MG63 (cell line): ENCODE measurements at regions not wholly inside any gene's neighbourhood (a gene's known extent, or its start where the extent isn't known, plus 50 kb on each side); places are given as distances from the start of the nearest gene placed in this dataset.

Experiments
- DNase-seq: peaks from one replicate; pipeline ENCODE4 v3.0.0-alpha.2; 2020
- H3K27me3 ChIP-seq: fragments of 250-450 bp; sonication (Bioruptor Pico); 2 replicates; pipeline ENCODE4 v1.5.1; 2020; ENCODE audit warnings: mild to moderate bottlenecking, moderate library complexity
- H3K36me3 ChIP-seq: fragments of 250-450 bp; sonication (Bioruptor Pico); 2 replicates; pipeline ENCODE4 v1.5.1; 2020; ENCODE audit warnings: mild to moderate bottlenecking, moderate library complexity
- H3K4me3 ChIP-seq: fragments of 250-450 bp; sonication (Bioruptor Pico); 2 replicates; pipeline ENCODE4 v1.5.1; 2020; ENCODE audit warnings: mild to moderate bottlenecking, moderate library complexity
- H3K9me3 ChIP-seq: fragments of 250-450 bp; sonication (Bioruptor Pico); 2 replicates; pipeline ENCODE4 v1.5.1; 2020; ENCODE audit warnings: mild to moderate bottlenecking, moderate library complexity

DNA sequence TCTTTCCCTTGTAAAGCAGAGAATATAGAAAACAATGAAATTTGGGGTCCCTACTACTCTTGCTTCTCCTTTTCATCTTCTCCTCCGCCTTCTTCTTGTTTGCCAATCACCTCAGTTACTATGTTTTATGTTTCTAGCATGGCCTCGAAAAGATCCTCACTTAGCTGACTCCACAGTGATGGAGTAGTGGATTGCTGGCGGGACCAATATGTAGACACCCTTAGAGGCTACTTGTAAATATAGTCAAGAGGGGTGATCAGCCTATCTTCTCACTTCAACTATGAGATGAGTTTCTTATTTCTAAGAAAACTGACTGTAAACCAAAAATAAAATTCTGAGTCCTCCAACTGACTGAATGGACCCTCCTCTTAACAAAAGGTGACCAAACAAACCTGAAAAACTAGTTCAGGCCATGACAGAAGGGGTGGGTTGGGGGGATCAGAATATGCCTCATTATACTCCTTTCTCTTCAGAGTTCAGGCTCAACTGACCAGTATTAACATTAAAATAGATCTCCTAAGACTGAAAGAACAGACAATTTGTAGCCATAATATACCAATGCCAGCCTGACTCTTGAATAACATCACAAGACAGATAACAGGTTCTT is 829.0 kb downstream of the TLE4 start:
- Histone ChIP-seq H3K4me3 (no peak overlapping the region), H3K36me3 (no peaks in the 10 kb centered on the region), H3K9me3 (no peaks in the 10 kb centered on the region), H3K27me3 (no peaks in the 10 kb centered on the region)
- DNase-seq = no peak

DNA sequence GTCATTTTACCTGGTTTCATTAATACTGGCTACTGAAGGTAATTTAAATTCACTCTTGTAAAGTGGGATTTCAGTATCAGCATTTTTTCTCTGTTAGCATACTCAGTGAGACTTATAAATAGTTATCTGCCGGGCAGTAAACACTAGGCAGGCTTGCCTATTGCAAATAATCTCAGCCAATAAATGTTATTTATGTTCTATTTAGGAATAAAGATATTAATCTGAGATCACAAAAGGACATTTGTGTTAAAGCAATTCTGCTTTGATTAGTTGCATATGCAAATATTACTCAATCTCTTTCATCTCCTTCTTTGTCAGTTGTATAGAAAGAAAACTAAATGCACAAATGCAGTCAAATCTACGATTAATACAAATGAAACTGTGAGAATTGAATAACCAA is 827.8 kb downstream of the TLE4 start:
- Histone ChIP-seq H3K9me3 (no peaks in the 10 kb centered on the region), H3K4me3 (no peak overlapping the region), H3K27me3 (no peaks in the 10 kb centered on the region), H3K36me3 (no peaks in the 10 kb centered on the region)
- DNase-seq = no peak

DNA sequence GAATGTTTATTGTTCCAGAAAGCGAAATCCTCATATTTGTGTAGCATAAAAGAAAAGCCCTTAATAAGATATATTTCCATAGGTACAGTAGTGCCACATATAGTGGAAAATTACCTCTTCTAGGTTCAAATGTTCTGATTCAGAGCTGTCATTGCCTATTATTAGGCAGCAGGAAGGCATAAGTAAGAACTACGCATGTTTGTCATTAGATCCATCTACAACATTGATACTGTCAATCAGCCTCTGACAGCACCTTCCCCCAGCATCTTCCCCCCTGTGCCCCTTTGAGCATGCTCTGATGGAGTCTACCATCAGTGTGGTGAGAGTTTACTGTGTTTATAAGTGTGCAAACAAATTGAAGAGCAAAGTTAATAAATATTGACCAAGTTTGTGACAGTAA is 816.1 kb downstream of the TLE4 start:
- H3K4me3 ChIP-seq = no peak overlapping the region
- H3K9me3 ChIP-seq = no peaks in the 10 kb centered on the region
- H3K27me3 ChIP-seq = no peaks in the 10 kb centered on the region
- no peak for DNase-seq
- H3K36me3 ChIP-seq = no peaks in the 10 kb centered on the region

DNA sequence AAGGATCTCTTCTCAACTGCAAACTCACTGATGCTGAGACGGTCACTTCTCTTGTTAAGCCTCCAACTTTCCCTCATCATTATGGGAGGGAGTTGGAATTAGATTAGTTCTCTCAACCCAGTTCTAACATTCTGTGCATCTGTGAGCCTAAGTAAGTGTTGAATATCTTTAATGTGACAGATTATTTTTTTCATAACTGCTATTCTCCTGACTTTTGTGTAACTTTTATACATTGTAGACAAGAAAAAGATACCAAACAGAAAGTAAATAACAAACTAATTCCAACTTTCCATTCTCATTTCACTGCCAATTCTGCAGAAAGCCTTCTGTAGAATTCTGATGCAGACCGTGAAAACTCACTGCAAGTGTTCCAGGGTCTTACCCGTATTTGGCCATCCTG is 813.5 kb downstream of the TLE4 start:
- H3K27me3 ChIP-seq = no peaks in the 10 kb centered on the region
- H3K9me3 ChIP-seq = no peaks in the 10 kb centered on the region
- H3K4me3 ChIP-seq = no peak overlapping the region
- DNase-seq = no peak
- no peaks in the 10 kb centered on the region for H3K36me3 ChIP-seq

DNA sequence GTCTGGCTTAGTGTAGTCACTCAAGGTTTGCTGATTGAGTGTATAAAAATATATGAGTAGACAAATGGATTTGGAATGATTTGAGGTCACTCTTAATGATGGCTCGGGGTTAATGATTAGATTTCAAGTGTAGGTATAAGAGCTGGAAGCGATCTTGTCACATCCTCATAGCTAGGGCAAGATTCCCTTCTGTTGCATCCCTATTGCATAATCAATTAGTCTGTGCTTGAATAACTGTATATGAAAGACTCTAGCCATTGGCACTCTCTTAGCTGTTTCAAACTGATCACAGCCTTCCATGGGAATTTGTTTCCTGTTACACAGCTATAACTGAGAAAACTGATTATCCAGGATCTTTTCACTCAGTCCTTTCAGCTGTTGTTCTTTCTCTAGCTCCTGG is 811.6 kb downstream of the TLE4 start:
- Histone ChIP-seq H3K9me3 (no peaks in the 10 kb centered on the region), H3K4me3 (no peak overlapping the region), H3K36me3 (no peaks in the 10 kb centered on the region), H3K27me3 (no peaks in the 10 kb centered on the region)
- no peak for DNase-seq

DNA sequence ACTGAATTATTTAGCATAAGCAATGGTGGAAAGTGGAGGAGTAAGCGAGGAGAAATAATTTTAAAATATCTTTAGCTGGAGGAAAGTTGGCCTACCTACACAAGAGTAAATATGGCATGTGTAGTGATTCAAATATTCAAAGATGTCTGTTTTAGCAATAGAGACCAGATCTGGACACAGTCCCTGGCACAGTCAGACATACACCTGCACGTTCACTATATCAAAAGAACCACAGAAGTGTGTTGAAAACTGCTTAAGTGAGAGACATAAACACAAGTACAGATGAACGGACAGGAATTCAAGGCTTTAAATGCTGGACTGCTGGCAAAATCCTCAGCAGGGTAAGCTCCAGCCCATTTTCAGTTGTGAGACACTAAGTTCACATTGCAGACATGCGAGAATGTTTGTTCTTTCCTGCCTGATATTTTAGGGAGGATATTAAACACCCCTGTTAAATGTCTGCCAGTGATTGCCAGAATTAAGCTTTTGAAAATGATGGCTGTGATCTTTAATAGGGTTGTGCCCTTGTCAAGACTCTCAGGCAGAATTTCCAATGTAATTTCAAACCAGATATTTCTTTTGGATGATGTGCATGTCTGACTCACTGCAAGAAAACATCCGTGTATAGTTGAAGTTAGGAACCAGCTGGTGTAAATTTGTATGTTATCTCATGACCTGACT is 810.6 kb downstream of the TLE4 start:
- DNase-seq = no peak
- Histone ChIP-seq H3K27me3 (no peaks in the 10 kb centered on the region), H3K36me3 (no peaks in the 10 kb centered on the region), H3K4me3 (no peak overlapping the region), H3K9me3 (no peaks in the 10 kb centered on the region)

DNA sequence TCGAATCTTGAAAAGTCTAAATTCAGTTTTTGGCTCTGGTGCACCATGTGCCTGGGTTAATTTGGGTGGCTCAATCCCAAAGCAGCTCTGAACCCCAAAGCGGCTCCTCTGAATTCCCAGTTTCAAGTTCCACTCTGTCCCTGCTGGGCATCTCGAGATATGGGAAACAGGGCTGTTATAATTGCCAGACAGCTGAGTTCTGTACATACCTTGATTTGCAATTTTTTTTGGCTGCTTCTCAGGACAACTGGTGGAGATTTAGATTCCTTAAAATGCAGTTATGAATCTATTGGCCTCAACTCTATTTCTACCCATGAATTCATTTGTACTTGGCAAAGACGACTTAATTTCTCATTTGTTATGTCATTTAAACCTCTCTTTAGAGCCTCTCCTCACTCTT is 808.5 kb downstream of the TLE4 start:
- Histone ChIP-seq H3K36me3 (no peaks in the 10 kb centered on the region), H3K27me3 (no peaks in the 10 kb centered on the region), H3K9me3 (no peaks in the 10 kb centered on the region), H3K4me3 (no peak overlapping the region)
- DNase-seq = no peak

DNA sequence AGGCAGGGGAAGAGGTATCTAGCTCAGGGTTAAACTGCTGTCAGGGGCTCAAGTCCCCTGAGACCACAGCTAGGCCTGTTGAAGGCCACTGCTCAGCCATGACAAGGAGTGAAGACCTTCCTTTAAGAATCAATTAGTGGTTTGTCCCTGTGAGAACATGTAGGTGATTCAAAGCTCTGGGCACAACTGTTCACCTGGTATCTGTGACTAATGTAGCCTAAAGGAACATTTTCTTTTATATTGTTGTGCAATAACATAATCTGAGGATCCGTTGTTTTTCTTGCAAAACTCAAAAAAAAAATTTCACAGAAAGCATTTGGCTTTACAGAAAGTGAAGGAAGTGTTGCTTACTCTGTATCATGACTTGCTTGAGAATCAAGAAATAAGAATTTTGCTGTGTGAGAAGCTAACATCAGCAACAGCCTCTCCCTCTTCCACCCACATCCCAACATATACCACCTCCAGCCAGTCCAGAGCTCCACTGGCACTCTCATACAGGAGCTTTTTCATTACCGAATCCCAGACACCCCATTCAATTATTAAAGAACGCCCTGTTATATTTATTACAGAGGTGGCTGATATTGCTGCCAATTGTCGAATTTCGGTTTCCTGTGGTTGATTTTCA is 807.0 kb downstream of the TLE4 start:
- H3K27me3 ChIP-seq = no peaks in the 10 kb centered on the region
- no peak overlapping the region for H3K4me3 ChIP-seq
- no peaks in the 10 kb centered on the region for H3K9me3 ChIP-seq
- H3K36me3 ChIP-seq = no peaks in the 10 kb centered on the region
- no peak for DNase-seq

DNA sequence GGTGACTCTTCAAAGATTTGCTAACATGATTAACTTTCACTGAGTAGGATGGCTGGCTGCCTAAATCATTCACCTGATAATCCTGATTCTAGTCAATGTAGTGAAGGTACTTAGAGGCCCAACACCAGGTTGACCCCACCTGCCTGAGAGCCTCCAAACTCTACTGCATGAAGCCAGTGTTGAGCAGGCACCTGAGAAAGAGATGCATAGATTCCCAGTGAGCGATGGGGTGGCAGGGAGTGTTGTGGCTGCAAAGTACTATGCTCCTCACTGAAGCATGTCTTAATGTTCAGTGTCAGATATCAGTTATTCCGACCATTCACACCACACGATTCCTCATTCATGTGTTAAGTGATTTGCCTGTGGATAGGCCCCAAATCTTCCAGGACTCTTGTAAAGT is 804.4 kb downstream of the TLE4 start:
- no peak overlapping the region for H3K4me3 ChIP-seq
- H3K27me3 ChIP-seq = no peaks in the 10 kb centered on the region
- H3K9me3 ChIP-seq = no peaks in the 10 kb centered on the region
- no peak for DNase-seq
- H3K36me3 ChIP-seq = no peaks in the 10 kb centered on the region

DNA sequence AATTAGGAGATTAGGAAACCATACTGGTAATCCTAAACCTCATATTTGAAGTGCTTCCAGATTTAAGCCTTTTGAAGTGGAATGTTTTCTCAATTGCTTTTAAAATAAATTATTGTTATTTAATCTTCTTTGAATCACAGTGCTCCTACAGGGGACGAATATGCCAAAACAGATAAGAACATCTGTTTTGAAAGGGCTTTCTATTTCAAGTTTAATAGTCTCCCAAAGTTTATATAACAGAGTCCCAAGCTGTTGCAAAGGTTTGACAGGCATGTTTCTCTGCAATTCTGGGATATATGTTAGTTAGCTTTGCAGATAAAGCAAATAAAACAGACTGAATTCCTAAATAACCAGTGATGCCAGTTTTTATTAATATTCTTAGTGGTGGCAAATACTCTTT is 803.7 kb downstream of the TLE4 start:
- H3K27me3 ChIP-seq = no peaks in the 10 kb centered on the region
- no peak for DNase-seq
- H3K9me3 ChIP-seq = no peaks in the 10 kb centered on the region
- no peak overlapping the region for H3K4me3 ChIP-seq
- no peaks in the 10 kb centered on the region for H3K36me3 ChIP-seq

DNA sequence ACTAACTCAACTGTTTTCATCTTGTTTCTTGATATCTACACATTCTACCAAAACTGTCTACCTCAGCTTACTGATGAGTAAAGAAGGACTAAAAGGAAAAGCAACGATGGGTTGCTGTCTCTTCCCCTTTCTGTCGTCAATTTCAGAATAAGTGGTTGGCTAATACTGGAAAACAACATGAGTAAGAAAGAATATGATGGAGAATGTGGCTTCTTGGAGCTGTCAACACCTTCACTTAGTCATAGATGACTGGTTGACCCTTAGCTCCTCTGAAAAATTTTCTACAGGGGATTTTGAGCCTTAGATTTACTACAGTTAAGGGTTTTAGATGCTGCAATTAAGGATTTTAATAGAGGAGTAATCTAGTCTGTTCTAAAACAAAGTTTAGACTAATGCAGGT is 797.9 kb downstream of the TLE4 start:
- no peaks in the 10 kb centered on the region for H3K27me3 ChIP-seq
- H3K4me3 ChIP-seq = no peak overlapping the region
- DNase-seq = no peak
- no peaks in the 10 kb centered on the region for H3K36me3 ChIP-seq
- H3K9me3 ChIP-seq = no peaks in the 10 kb centered on the region

DNA sequence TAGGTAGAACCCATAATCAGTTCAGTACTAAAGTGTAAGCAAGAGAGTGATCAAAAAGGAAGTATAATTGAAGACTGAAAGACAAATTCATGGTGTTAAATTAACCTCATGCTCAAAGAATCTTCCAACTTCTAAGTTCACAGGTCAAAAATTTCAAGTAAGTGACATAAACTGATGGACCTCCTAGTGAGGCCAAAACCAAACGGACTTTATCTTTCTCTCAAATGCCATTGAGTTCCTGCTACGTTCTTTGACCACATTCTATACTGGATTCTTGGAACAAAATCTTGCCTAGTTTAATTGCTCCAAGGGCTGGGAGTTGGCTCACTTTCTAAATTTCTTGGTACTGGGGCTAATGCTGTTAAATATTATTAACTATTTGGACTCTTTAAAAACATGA is 794.9 kb downstream of the TLE4 start:
- Histone ChIP-seq H3K9me3 (no peaks in the 10 kb centered on the region), H3K36me3 (no peaks in the 10 kb centered on the region), H3K4me3 (no peak overlapping the region), H3K27me3 (no peaks in the 10 kb centered on the region)
- no peak for DNase-seq

DNA sequence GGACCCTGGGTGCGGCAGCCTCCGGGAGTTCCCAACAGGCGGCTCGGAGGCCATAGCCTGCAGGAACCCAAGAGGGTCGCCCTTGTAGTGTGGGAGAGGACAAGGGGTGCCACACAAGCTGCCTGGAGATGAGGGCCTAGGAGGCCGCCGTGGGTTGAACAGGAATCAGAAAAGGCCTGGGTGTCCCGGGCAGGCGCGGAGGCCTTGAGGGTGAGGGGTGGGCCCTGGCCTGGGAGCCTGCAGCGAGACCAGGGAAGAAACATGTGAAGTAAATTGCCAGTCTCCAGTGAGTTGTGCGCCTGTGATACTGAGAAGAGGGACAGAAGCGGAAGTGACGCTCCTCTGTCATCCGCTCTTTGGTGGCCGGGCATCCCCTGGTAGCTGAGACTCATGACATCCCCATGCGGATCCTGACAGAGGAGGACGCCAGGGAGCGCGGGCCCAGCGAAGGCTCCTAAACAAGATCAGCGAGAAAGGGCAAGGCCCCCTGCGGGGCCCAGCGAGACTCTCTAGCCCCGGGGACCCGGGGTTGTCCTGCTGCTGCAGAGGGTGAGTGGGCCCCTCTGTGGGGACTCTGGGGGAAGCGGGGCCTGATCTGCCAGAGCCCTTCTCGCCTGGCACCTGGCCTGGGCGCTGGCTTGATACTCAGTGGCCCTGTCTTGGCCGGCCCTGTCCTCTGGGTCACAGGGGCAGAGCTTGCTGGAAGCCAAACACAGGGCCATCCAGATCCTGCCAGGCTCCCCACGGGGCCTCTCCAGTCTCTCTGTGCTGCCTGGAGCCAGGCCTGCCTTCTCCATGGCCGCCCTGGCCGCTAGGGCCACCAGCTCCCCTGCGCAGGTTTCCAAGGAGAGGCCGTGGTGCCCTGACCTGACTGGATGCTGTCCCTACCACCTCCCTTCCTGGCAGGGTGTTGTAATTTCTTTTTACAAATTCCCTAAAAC is 788.4 kb downstream of the TLE4 start:
- no peak for DNase-seq
- no peaks in the 10 kb centered on the region for H3K27me3 ChIP-seq
- no peak overlapping the region for H3K4me3 ChIP-seq
- no peaks in the 10 kb centered on the region for H3K9me3 ChIP-seq
- no peaks in the 10 kb centered on the region for H3K36me3 ChIP-seq

DNA sequence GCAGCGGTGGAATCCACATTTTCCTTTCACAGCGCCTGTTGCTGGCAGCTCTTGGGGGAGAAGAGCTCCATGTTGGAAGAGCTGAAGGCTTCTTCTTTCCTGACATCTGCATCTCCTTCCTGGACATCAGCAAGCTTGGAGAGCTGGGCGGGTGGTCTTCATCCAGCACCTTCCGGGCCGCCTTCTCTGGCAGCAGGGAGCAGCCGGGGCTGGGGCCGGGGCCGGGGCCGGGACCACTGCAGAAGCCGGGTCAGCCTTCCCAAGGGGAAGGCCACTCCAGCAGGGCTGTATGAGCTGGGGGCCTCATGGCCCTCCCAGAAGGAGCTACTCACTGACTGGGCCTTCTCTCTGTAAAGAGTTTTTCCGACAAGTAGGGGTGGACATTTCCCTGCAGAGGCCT is 787.5 kb downstream of the TLE4 start:
- H3K36me3 ChIP-seq = no peaks in the 10 kb centered on the region
- no peaks in the 10 kb centered on the region for H3K27me3 ChIP-seq
- H3K4me3 ChIP-seq = no peak overlapping the region
- no peaks in the 10 kb centered on the region for H3K9me3 ChIP-seq
- no peak for DNase-seq

DNA sequence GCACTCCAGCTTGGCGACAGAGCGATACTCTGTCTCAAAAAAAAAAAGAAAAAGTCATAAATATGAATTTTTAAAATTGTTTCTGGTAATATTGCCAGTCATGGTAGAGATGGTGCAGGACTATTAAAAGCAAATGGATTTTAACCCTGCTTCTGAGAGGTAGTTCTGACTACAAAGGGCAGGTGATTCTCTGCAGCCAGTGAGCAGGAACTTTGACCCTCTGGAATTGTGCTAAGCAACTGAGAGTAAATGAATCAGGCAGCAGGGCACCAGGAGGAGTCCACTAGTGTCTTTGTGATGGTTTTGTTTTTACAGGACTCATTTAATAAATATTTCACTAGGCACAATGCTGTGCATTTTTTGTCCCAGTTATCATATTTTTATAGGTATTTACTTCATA is 781.2 kb downstream of the TLE4 start:
- Histone ChIP-seq H3K9me3 (no peaks in the 10 kb centered on the region), H3K4me3 (no peak overlapping the region), H3K27me3 (no peaks in the 10 kb centered on the region), H3K36me3 (no peaks in the 10 kb centered on the region)
- DNase-seq = no peak

DNA sequence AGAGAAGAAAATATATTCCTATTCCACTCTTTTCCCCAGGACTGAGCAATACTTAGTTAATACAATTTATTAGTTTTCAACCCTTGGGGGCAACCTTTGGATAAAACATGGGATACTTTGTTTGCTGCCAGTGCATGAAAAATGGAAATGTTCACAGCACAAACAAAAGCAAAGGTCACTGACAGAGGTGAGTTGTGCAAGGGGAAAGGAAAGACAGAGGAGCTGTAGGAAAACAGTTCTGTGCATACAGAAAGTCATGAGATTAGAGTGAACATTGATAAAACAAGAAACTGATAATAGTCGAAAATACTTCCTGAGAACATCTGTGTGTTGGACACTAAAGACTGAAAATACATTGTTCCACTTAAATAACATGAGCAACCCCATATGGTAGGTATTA is 779.8 kb downstream of the TLE4 start:
- Histone ChIP-seq H3K36me3 (no peaks in the 10 kb centered on the region), H3K9me3 (no peaks in the 10 kb centered on the region), H3K4me3 (no peak overlapping the region), H3K27me3 (no peaks in the 10 kb centered on the region)
- no peak for DNase-seq

DNA sequence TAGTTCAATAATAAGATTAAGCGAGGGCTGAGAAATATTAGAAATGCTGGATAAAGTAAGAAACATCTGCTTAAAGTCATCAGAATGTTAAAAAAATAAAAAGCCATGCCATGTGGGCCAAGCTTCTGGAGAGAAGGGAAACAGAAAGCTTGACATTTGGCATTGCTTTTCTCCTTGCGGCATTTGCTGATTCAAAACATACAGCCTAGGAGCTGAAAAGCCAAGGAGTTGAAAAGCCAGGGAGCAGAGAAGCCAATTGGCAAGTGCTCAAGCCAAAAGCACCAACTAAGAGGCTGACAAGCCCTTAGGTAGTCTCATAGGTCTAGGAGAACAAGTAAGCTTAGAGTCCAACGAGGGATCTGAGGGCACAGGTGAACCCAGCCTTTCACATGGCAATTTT is 754.3 kb downstream of the TLE4 start:
- H3K36me3 ChIP-seq = no peaks in the 10 kb centered on the region
- no peaks in the 10 kb centered on the region for H3K27me3 ChIP-seq
- peak; percentile 36 for DNase-seq
- no peaks in the 10 kb centered on the region for H3K9me3 ChIP-seq
- no peak overlapping the region for H3K4me3 ChIP-seq
